ENCODE measurements at regions not wholly inside any gene's neighbourhood (a gene's known extent, or its start where the extent isn't known, plus 50 kb on each side); places are given as distances from the start of the nearest gene placed in this dataset.

GRCh38 chr4:30996841-30997240, 276.7 kb downstream of the PCDH7 start:
- no peak for TF ChIP-seq CTCF (conservative IDR thresholded peaks at IDR 0.05)
- Histone ChIP-seq H2AK5ac (ENCODE audit: insufficient read length, low read length) (no peak overlapping the region), H3K4me2 (ENCODE audit: insufficient read depth, insufficient read length, low read length) (no peak overlapping the region), H3K23ac (ENCODE audit: insufficient read length, low read depth, low read length) (no peak overlapping the region), H3K23me2 (ENCODE audit: insufficient read length, low read depth, low read length, poor library complexity, severe bottlenecking) (no peaks in the 10 kb centered on the region), H3K79me2 (ENCODE audit: insufficient read depth, low read length) (no peaks in the 10 kb centered on the region), H4K5ac (ENCODE audit: insufficient read length, low read depth, low read length) (no peak overlapping the region), H3K4me1 (ENCODE audit: insufficient read depth, low read length) (no peaks in the 10 kb centered on the region), H3K9ac (ENCODE audit: extremely low read depth, insufficient read length, low read length) (no peak overlapping the region), H3K56ac (ENCODE audit: insufficient read length, low read depth, low read length) (no peak overlapping the region), H2BK120ac (ENCODE audit: low read depth, low read length, poor library complexity, severe bottlenecking) (no peak overlapping the region), H3K9me3 (ENCODE audit: control insufficient read depth, low read depth, low read length) (no peaks in the 10 kb centered on the region), H2BK12ac (ENCODE audit: insufficient read length, low read depth, low read length) (no peak overlapping the region), H3T11ph (ENCODE audit: low read length) (no peak overlapping the region), H2BK15ac (ENCODE audit: low read depth, low read length) (no peak overlapping the region), H4K8ac (replicated peaks; ENCODE audit: insufficient read length, low read depth, low read length) (no peak overlapping the region), H3K4ac (ENCODE audit: low read depth, low read length) (no peak overlapping the region), H3K79me1 (ENCODE audit: insufficient read depth, low read depth, low read length, poor library complexity, severe bottlenecking) (no peaks in the 10 kb centered on the region), H3K14ac (ENCODE audit: insufficient read depth, low read length) (no peak overlapping the region), H3K18ac (ENCODE audit: insufficient read length, low read depth, low read length) (no peak overlapping the region), H3K27me3 (ENCODE audit: insufficient read depth, low read length) (no peaks in the 10 kb centered on the region), H2BK20ac (ENCODE audit: low read depth, low read length, poor library complexity, severe bottlenecking) (no peak overlapping the region), H2AFZ (ENCODE audit: low read length) (no peak overlapping the region), H3K27ac (ENCODE audit: insufficient read length, low read depth, low read length) (no peak overlapping the region), H2BK5ac (ENCODE audit: insufficient read length, low read length) (no peak overlapping the region), H4K20me1 (ENCODE audit: control insufficient read depth, insufficient read depth, insufficient read length) (no peaks in the 10 kb centered on the region), H4K91ac (ENCODE audit: insufficient read length, low read depth, low read length) (no peak overlapping the region)
- no peak overlapping the region for H3K4me3 Mint-ChIP-seq
- WGBS (ENCODE audit: extremely low coverage, insufficient read length, low lambda C conversion rate): no CpG with 5 or more reads among the region's 2 CpGs
- peaks cover 2 to 21% (median 7%) of the 10 kb centered on the region in 3 experiments; a peak in 6 of 7 replicates for H3K36me3 Mint-ChIP-seq (ENCODE audit: insufficient read depth in 1 of 3, low read depth in 3 of 3)
- H3K27me3 Mint-ChIP-seq (ENCODE audit: low read depth): no peaks in the 10 kb centered on the region
- DNase-seq: no peak
- no peak overlapping the region for H3K27ac Mint-ChIP-seq
- peaks cover 10% of the 10 kb centered on the region in 2 experiments for H3K9me3 Mint-ChIP-seq
- peaks cover 0 to 3% of the 10 kb centered on the region in 2 experiments; a peak in 2 of 4 replicates for H3K4me1 Mint-ChIP-seq

Measured in H9 (cell line).